ENCODE measurements at regions not wholly inside any gene's neighbourhood (a gene's known extent, or its start where the extent isn't known, plus 50 kb on each side); places are given as distances from the start of the nearest gene placed in this dataset.

DNA sequence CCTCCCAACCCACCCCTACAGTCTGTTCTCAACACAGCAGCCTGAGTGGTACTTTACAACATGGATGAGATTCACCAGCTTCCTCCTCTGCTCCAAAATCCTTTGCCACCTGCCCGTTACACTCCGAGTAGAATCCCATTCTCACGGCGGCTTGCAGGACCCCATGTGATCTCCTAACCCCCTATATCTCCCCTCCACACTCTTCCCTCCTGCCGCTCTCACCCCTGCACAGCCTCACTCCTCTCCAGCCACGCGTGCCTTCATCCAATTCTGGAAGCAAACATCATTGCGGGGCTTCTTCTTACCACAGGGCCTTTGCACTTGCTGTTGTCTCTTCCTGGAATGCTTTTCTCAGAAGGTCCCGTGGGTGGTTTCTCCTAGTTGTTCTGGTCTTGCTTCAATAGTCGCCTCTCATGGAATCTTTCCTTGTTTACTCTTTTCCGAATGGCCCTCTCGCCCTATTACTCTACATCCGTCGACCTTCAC lies 472.3 kb downstream of the CDH26 start:
- no peak for DNase-seq (ENCODE audit: low read depth)

DNA sequence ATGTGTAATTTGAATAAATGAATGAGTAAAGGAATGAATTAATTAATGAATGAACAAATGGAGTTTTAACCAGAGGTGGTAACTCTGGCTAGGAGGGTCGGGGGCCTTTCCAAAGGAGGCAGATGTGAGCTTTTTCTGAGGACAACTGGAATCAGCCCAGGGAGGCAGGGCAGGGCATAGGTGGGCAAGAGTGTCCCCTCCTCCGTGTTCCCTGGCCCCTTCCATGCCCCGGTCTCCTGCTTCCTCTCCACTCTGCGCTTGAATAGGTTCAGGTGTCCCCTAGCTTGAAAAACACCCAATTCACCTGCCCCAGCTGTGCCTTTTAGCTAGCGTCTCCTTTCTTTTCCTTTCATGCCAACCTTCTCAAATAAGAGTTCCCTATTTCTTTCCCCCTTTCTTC lies 473.1 kb downstream of the CDH26 start:
- no peak for DNase-seq (ENCODE audit: low read depth)

DNA sequence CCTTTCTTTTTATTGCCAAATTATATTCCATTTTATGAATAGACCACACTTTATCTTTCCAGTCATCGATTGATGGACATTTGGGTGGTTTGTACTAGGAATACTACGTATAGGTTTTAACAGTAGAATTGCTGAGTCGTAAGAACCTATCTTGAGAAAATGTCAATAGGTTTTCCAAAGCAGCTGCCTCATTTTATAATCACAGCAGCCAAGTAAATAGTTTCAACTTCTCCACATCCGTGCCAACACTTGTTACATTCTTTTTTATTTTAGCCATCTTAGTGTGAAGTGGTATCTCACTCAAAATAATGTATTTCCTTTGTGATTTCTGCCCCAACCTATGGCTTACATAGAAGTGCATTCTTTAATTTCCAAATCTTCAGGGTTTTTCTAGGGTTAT lies 479.2 kb downstream of the CDH26 start:
- DNase-seq (ENCODE audit: low read depth), result no peak

DNA sequence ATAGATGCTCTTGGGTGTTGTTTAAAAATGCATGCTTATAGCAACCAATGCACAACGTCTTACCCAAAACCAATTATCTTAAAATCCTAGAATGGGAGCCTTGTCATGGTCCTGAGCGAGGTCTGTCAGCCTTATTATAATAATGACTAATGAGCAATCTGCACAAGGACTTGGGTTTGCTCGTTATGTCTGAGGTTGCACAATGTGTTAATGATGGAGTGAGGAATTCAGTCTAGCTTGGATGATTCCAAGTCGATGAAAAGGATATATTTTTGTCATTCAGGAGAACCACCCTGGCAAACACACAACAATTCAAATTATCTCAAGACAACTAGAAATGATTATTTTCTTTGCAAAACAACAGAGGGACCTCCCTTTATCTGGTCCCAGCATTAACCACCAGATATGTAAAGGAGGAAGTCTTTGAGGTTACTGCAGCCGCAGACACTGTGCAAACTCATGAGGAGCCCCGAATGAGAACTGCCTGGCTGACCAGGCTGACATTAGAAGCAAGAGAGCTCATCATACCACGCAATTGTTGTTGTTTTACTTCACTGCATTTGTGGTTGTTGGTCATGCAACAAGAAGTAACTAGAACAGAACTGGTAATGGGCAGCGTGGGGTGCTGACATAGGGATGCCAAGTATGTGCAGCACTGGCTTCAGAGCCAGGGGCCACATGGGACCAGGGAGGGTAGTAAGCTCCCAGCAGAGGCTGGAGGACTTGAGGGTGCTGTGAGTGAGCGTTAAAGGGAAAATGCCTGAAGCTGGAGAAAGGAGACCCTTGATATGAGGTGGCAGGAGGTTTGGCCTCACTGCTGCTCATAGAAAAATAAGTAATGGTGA lies 488.3 kb downstream of the CDH26 start:
- DNase-seq (ENCODE audit: low read depth), result no peak

DNA sequence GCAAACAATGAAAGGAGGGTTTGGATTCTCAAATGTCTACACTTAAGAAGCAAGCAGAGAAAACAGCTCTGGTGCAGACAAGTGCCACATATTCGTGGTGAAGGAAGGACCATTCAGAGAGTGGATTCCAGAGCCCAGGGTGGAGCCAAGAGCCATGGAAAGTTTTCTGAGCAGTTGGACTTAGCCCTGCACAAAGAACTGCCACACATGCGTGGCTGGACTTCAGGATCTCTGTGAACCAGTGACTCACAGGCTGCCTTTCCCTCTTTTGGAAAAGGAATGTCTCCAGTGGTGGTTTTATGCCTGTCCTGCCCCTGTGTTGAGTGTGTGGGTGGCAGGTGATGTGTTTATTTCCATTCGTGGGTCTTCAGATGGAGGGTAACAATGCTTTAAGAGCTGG lies 489.5 kb downstream of the CDH26 start:
- no peak for DNase-seq (ENCODE audit: low read depth)

DNA sequence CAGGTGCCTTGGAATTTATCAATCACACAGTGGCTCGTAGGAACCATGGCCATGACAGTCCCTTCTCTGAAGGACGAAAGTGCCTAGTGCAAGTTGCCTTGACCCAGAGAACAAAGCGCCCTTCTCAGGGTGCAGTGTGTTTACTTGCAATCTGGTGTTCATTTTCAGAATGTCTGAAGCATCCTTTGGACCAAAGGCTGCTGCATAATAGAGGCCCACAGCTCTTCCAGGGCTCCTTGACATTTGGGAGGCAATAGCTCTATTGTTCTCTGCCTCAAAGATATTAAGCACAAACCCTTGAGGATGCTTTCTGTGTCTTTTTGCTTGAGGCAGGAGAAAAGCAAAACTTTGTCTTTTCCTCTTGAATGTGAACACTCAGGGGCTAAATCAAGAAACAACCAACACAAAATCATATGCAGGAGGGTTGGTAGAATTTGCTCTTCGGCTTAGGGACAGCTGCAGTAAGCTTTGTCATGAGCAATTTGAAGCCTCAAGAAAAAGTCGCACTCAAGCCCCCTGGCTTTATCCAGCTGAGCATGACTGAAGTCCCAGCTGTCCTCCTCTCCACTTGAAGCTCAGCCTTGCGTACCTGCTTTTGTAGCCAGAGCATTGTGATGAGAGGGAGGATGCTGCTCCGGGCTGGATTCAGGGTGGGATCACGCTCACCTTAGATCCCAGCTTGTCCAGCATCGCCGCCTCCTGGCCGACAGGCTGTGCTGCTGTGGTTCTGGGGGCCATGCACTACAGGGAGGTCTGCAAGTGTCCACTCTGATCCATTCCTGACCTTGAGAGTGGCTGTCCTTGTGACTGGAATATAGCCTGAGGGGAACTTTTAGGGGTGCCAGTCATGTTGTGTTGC lies 495.4 kb downstream of the CDH26 start:
- no peak for DNase-seq (ENCODE audit: low read depth)

DNA sequence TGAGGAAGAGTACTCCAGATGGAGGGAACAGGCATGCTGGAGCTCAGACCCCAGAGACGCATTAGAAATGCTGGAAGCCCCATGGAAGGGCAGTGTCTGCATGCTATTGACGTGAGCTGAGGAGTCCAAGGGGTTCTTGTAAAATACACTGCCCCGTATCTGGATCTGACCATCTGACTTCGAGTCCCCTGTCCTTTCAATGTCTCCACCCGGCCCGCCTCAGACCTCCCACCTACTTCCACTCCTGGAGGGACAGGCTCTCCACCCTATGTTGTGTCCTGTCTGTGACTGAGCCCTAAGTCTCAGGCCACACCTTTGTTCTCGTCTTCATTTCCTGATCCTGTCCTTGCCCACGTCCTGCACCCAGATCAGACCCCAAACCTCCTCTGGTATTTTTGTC lies 496.3 kb downstream of the CDH26 start:
- no peak for DNase-seq (ENCODE audit: low read depth)

DNA sequence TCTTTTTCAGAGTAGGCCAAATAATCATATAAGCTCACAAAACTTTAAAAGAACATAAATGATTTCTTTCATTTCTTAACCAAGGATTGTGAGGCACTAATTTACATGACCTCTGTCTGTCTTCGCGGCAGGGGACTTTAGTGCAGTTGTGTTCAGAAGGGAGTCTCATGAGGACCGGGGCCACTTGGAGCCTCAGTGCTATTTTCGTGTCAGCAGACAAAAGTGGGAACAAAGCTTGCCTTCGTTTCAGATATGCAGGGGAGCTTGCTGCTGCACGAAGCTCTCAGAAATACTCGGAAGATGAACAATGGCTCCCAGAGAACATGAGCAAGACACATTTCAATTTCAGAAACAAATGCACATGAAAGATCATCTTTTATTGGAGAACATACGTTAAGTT lies 497.0 kb downstream of the CDH26 start:
- DNase-seq (ENCODE audit: low read depth), result no peak

DNA sequence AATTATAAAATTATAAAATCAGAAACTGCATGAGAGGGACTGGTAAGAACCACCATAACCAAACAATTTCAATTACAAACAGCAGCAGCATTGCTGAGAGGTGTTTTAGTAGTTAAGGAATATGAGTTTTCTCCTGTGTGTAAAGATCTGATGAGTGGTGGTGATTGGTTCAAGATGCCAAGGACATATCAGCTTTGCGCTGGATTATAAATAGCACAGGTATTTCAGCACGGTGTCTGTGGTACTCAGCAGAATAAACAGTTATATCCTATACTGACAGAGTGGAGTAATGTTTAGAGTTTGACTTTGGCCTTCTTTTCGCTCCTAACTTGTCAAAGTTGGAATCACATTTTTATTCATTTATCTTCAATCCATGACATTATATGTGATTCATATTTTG lies 501.0 kb downstream of the CDH26 start:
- no peak for DNase-seq (ENCODE audit: low read depth)

DNA sequence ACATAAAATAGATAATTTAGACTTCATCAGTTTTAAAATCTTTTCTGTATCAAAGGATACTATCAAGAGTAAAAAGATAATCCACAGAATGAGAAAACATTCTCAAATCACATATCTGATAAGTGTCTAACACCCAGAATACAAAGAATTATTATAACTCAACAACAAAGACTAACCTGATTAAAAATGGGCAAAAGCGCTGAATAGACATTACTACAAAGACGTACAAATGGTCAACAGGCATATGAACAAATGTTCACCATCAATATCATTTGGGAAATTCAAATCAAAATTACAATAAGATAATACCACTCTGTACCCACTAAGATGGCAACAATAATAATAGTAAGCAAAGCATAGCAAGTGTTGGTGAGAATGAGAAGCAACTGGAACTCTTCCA lies 503.8 kb downstream of the CDH26 start:
- no peak for DNase-seq (ENCODE audit: low read depth)

DNA sequence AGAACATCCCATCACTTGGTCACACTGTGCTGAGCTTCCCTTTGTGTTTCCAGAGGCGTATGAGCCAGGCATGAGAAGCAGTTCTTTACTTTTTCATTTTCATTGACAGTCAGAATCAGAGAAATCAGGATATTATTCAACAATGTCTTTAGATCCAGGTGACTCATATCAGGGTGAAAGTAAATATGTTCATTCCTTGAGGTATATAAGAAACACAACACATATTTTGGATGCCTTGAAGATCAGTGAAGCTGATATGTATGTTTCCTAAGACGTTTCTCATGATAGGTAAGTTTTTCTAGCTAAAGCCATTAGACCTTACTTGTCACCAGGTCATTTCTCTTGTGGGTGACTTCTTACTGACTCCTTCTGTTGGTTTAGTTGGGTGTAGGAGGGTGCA lies 505.6 kb downstream of the CDH26 start:
- no peak for DNase-seq (ENCODE audit: low read depth)

DNA sequence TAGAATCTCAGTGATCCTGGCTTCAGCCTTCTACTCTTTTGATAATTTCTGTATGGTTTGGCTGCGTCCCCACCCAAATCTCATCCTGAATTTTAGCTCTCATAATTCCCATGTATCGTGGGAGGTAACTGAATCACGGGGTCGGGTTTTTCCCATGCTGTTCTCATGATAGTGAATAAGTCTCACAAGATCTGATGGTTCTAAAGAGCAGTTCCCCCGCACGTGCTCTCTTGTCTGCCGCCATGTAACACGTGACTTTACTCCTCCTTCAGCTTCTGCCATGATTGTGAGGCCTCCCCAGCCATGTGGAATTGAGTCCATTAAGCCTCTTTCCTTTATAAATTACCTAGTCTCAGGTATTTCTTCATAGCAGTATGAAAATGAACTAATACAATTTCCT lies 507.2 kb downstream of the CDH26 start:
- DNase-seq (ENCODE audit: low read depth), result no peak

DNA sequence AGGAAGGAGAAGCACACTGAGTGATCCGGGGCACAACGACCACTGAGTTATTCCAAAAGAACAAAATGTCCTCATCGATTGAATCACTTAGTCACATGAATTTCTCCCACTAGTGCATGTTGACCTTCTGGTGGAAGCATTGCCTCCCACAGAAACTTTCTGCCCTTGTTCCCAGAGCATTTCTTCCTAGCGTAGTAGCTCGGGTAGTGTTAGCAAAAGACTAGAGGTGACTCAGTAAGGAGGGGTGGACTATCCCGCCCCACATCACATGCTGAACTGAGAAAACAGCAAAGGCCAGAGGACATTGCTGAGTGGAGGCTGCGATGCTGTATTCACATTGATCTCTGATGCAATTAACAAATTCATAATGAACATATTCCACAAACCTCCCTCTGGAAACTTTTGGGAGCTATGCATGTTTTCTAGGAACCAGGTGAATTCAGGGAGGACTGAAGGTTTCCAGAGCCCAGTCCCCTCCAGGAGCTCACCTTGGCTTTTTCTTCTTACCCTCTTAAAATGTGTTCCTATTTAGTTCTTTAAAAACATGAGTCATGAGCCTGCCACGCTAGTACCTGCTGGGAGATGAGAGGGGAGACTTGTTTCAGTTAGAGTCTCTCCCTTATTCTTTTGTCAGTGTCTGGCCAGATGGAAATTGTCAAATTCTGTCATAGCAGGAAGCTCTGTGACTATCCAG lies 507.9 kb downstream of the CDH26 start:
- DNase-seq (ENCODE audit: low read depth), result no peak

DNA sequence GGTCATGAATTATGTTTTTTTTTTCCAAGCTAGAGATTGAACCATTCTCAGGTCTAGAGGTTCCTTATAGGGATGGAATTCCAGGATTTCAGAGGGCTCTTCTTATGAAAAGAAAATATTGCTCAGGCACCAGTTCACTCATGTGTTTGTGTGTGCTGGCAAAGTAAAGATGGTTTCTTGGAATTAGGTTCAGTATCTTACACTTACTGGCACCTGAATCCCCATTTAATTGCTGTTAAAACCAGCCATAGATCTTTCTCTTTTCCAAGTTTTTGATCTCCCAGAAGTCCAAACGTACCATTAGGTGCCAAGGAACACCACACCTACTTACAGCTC lies 508.4 kb downstream of the CDH26 start:
- DNase-seq (ENCODE audit: low read depth), result no peak

DNA sequence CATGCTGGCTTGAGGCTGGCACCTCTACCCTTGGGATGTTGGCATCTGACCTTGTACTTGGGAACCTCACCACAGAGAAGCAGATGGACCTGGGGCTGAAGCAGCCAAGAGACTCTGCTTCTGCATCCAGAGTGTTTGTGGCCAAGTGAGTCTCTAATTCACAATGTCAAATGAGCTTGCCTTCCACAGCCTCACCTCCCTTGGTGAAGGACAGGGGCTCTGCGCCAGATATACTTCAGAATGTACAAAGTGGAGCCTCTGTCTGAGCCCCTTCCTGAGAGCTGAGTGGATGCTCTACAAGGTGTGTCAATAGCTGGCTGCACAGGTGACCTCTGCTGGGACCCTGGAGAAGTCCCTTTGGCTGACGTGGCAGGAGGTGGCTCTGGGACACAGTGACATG lies 508.9 kb downstream of the CDH26 start:
- DNase-seq (ENCODE audit: low read depth), result no peak

DNA sequence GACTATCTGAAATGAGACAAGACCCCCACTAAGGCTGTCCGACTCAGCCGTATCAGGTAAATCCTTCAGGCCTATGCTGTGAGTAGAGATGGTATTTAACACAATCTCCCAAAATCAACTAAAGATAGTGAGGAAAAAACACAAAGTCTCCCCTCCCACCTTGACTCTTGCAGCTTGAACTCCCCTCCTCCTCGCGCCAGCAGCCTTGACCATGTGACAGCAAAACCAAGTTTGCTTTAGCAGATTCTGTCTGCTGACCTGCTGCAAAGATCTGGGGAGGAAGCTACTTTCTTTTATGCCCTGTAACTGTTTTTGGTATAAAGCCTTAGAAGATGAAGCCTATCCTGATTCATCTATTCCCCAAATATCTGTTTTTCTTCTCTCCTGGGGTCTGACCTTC lies 509.5 kb downstream of the CDH26 start:
- DNase-seq (ENCODE audit: low read depth), result no peak

DNA sequence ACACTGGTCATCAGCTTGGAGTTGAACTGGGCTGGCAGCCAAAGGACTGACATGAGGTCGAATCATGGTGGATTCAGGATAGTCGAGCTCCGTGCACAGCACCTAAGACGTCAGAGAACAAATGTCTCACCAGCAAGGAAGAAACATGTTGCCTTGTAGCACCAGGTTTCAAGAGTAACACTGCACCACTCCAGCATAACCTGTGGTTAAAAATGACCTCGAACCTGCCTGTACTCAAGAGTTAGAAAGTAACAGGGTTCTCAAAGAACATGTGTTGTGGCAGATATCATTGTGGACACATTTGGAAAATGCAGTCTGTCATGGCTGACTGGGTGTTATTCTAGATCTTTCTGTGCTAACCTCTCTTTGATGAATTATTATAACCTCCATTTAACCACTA lies 511.6 kb downstream of the CDH26 start:
- no peak for DNase-seq (ENCODE audit: low read depth)

DNA sequence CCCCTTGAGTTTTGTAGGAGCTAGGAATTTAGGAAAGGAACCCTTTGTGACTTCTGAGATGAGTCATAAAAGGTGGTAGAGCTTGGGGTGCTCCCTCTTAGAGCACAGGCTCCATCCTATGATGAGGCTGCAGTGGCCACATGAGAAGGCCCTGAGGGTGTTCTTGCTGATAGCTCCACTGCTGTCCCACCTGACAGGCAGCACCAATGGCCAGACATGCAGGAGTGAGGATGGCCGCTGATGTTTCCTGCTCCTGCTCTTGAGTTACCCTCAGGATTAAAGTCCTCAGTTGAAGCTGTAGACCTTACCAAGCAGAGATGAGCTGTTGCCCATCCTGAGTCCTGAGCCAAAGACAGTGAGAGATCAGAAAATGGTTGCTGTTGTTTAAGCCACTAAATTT lies 512.1 kb downstream of the CDH26 start:
- no peak for DNase-seq (ENCODE audit: low read depth)

DNA sequence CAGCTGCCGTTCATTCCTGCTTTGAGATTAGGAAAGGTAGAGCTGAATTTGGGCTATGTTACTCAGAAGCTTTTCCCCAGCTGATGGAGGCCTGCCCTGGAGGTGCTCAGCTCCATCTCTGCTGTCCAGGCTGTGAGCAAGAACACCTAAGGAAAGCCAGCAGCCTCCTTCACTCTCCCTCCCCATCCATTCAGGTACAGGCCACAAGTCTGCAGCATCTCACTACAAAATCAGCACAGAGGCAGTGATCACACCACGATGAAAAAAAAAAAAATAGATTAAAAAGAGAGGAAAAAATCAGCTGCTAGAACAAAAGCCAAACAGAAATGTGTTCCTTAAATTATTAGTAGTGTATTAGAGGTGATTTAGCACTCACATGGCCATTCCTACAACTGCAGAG lies 515.0 kb downstream of the CDH26 start:
- no peak for DNase-seq (ENCODE audit: low read depth)

DNA sequence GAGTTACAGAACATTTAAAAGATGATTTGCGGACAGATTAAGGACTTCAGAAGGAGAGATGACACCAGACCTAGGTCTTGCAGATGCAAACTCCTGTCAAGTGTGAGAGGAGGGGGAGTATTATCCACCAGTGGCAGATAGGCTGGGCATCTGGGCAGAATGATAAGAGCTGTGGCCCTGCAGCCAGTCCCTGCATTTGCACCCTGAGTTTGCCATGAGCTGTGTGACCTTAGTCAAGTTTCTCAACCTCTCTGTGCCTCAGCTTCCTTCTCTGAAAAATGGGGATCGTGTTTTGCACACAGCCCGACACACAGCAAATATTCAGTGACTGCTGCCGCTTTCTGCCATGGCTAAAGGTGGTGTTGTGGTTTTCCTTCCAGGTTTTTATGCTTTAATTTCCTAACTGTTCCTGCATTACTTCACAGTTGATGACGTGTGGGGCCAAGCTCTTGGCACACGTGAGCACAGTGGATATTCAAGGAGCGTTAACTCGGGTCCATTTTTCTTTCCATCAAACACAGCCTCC lies 516.2 kb downstream of the CDH26 start:
- no peak for DNase-seq (ENCODE audit: low read depth)

DNA sequence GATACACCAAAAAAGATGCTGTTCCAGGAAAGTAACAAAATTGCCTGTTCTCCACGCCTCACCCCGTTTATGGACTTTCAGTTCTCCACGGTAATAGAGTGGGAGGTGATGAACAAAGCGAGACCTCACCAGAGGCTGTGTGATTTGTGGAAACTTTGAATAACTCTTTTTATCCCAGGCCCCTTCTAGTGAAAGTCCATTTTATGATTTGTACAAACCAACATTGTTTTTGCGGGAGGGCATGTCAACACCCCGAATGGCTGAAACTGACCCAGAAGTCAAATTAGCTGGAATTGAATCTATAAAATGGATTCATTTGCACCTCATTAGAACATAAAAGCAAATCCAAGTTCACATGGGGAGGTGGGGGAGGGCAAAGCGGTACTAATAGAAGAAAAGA lies 517.8 kb downstream of the CDH26 start:
- no peak for DNase-seq (ENCODE audit: low read depth)

DNA sequence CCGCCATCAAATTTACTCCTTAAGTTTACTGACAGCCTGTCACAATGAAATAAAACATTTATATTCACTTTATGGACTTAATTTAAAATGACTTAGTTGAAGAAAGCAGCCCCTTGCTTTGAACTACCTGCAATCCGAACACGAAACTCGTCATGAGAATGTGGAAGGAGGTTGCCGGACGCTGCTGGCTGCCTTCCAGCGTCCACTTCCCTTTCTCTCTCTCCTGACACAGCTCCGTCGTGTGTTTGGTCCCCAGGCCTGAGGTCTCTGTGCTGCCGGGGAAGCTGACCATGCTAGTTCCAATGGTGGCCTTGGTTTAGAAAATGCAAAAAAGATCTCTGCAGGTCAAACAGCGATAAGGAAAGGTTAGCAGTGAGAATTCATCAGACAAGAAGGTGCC lies 519.7 kb downstream of the CDH26 start:
- DNase-seq (ENCODE audit: low read depth), result no peak

DNA sequence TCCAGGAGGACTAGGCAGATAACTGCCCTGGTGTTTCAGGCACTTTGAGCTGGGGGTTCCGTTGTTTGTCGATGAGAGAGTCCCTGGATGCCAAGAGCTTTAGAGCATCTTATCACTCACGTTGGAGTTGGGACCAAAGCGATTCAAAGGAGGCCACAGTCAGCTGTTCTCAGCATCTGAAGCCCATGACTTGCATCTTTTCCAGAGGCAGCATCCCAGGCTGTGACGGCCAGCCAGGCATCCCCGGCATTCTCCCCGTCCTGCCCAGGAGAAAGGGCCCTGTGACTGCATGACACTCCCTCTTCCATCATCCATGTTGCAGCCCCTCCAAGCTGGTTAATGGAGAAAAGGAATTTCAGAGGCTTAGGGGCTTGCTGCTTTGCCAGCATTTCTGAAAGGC lies 520.3 kb downstream of the CDH26 start:
- DNase-seq (ENCODE audit: low read depth), result no peak

Data from iris pigment epithelial cell (primary cell).